ENCODE measurements at regions not wholly inside any gene's neighbourhood (a gene's known extent, or its start where the extent isn't known, plus 50 kb on each side); places are given as distances from the start of the nearest gene placed in this dataset.

DNA sequence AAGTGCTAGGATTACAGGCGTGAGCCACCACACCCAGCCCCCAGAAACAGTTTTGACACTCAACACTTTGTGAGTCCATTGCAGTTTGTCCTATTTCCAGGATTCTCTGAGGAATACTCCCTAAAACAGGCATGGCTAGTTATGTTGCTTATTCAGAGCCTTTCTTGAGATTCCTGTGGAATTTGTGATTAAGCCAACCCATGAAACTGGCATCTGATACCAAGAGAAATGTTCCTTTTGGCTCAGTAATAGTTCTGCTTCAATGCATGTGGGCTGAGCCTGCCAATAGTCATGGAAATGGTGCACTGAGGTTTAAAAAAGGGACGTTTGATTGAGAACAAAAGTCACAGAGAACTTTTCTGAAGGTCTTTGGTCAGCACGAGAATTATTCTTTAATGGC is 241.7 kb downstream of the PPP1R2C start:
- DNase-seq (no peak), FAIRE-seq (no peak)
- H3K9ac ChIP-seq (ENCODE audit: low read length in 3 of 3): no peak overlapping the region
- no peak overlapping the region for H3K4me3 ChIP-seq (ENCODE audit: low read length in 3 of 3)
- H3K27ac ChIP-seq (ENCODE audit: low read depth in 2 of 2, low read length in 2 of 2): no peak overlapping the region
- intact Hi-C loops (cut with DNase I): no loop called here
- H3K4me1 ChIP-seq (ENCODE audit: control insufficient read depth in 2 of 3, insufficient read depth in 2 of 3, low read depth in 1 of 3, low read length in 3 of 3): no peaks in the 10 kb centered on the region
- TF ChIP-seq, protein P1, sequence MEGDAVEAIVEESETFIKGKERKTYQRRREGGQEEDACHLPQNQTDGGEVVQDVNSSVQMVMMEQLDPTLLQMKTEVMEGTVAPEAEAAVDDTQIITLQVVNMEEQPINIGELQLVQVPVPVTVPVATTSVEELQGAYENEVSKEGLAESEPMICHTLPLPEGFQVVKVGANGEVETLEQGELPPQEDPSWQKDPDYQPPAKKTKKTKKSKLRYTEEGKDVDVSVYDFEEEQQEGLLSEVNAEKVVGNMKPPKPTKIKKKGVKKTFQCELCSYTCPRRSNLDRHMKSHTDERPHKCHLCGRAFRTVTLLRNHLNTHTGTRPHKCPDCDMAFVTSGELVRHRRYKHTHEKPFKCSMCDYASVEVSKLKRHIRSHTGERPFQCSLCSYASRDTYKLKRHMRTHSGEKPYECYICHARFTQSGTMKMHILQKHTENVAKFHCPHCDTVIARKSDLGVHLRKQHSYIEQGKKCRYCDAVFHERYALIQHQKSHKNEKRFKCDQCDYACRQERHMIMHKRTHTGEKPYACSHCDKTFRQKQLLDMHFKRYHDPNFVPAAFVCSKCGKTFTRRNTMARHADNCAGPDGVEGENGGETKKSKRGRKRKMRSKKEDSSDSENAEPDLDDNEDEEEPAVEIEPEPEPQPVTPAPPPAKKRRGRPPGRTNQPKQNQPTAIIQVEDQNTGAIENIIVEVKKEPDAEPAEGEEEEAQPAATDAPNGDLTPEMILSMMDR (IDR thresholded peaks at IDR 0.05; ENCODE audit: borderline replicate concordance, extremely low read depth, insufficient read depth): no peak
- no peaks in the 10 kb centered on the region for H3K27me3 ChIP-seq (ENCODE audit: control insufficient read depth, insufficient read depth, low read length)
- H3K36me3 ChIP-seq (ENCODE audit: control insufficient read depth in 2 of 3, insufficient read depth in 3 of 3, low read length in 3 of 3): no peaks in the 10 kb centered on the region
- no peaks in the 10 kb centered on the region for H3K9me3 ChIP-seq (ENCODE audit: control insufficient read depth in 2 of 3, insufficient read depth in 1 of 3, low read length in 3 of 3)

DNA sequence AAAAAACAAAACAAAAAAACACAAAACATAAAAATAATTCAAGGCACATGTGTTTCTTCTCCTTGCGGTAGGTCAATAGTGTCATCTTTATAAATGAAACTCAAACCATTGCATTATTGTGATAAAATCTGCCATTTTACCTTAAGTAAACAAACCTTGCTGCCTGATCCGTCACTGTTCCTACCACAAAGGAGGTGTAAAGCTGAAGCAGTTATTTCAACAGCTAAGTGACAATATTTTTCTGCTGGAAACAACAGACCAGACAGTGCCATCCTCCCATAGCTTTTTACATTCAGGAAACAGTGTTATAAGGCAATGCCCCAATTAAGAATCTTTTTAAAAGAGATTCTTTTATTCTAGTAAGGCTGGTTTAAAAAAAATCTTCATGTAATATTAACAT is 242.7 kb downstream of the PPP1R2C start:
- Histone ChIP-seq H3K36me3 (ENCODE audit: control insufficient read depth in 2 of 3, insufficient read depth in 3 of 3, low read length in 3 of 3) (no peaks in the 10 kb centered on the region), H3K27me3 (ENCODE audit: control insufficient read depth, insufficient read depth, low read length) (no peaks in the 10 kb centered on the region), H3K9me3 (ENCODE audit: control insufficient read depth in 2 of 3, insufficient read depth in 1 of 3, low read length in 3 of 3) (no peaks in the 10 kb centered on the region), H3K9ac (ENCODE audit: low read length in 3 of 3) (no peak overlapping the region), H3K4me3 (ENCODE audit: low read length in 3 of 3) (no peak overlapping the region), H3K4me1 (ENCODE audit: control insufficient read depth in 2 of 3, insufficient read depth in 2 of 3, low read depth in 1 of 3, low read length in 3 of 3) (no peaks in the 10 kb centered on the region), H3K27ac (ENCODE audit: low read depth in 2 of 2, low read length in 2 of 2) (no peak overlapping the region)
- intact Hi-C loops (cut with DNase I): no loop called here
- FAIRE-seq (no peak), DNase-seq (no peak)
- TF ChIP-seq, protein P1 (IDR thresholded peaks at IDR 0.05; ENCODE audit: borderline replicate concordance, extremely low read depth, insufficient read depth): no peak

DNA sequence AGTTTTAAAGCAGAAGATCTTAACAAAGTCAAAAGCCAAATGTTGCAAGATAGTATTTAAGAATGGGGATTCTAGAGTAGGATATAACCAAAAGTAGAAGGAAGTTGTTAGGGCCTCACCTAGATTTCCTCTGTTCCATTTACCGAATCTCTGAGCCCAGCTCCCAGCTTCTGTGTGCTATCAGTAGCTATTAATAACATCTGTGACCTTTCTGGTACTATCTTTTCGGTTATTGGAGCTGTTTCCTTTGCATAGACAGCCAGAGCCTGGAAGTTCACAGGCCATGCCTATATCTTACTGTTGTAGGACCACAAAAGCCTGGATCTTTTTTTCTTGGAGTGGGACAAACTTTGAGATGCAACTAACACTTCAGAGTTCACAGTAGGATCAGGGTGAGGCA is 244.2 kb downstream of the PPP1R2C start:
- H3K4me1 ChIP-seq (ENCODE audit: control insufficient read depth in 2 of 3, insufficient read depth in 2 of 3, low read depth in 1 of 3, low read length in 3 of 3): no peaks in the 10 kb centered on the region
- no peaks in the 10 kb centered on the region for H3K27me3 ChIP-seq (ENCODE audit: control insufficient read depth, insufficient read depth, low read length)
- intact Hi-C loops (cut with DNase I): no loop called here
- FAIRE-seq: no peak
- no peak overlapping the region for H3K27ac ChIP-seq (ENCODE audit: low read depth in 2 of 2, low read length in 2 of 2)
- no peaks in the 10 kb centered on the region for H3K36me3 ChIP-seq (ENCODE audit: control insufficient read depth in 2 of 3, insufficient read depth in 3 of 3, low read length in 3 of 3)
- no peak overlapping the region for H3K9ac ChIP-seq (ENCODE audit: low read length in 3 of 3)
- no peaks in the 10 kb centered on the region for H3K9me3 ChIP-seq (ENCODE audit: control insufficient read depth in 2 of 3, insufficient read depth in 1 of 3, low read length in 3 of 3)
- DNase-seq: no peak
- TF ChIP-seq, protein P1 (IDR thresholded peaks at IDR 0.05; ENCODE audit: borderline replicate concordance, extremely low read depth, insufficient read depth): no peak
- H3K4me3 ChIP-seq (ENCODE audit: low read length in 3 of 3): no peak overlapping the region

DNA sequence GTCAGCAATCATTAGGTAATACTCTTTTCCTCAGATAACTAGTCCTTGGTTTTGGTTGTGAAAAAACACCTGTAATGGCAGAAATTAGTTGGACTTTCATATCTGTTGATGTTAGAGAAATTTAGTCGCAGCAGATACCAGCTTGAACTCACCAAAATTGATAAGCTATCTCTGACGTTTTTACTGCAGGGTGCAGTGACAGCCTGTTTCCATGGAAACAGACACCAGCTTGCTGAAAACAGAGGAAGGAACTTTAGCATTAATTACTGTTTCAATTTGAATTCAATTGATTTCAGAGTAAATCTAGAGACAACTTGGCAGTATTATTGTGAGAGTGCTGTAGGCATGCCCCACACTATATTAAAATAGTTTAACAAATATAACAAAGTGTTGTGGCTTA is 246.5 kb downstream of the PPP1R2C start:
- Histone ChIP-seq H3K36me3 (ENCODE audit: control insufficient read depth in 2 of 3, insufficient read depth in 3 of 3, low read length in 3 of 3) (no peaks in the 10 kb centered on the region), H3K9me3 (ENCODE audit: control insufficient read depth in 2 of 3, insufficient read depth in 1 of 3, low read length in 3 of 3) (no peaks in the 10 kb centered on the region), H3K9ac (ENCODE audit: low read length in 3 of 3) (no peak overlapping the region), H3K27ac (ENCODE audit: low read depth in 2 of 2, low read length in 2 of 2) (no peak overlapping the region), H3K4me3 (ENCODE audit: low read length in 3 of 3) (no peak overlapping the region), H3K27me3 (ENCODE audit: control insufficient read depth, insufficient read depth, low read length) (no peaks in the 10 kb centered on the region), H3K4me1 (ENCODE audit: control insufficient read depth in 2 of 3, insufficient read depth in 2 of 3, low read depth in 1 of 3, low read length in 3 of 3) (no peaks in the 10 kb centered on the region)
- TF ChIP-seq, protein P1 (IDR thresholded peaks at IDR 0.05; ENCODE audit: borderline replicate concordance, extremely low read depth, insufficient read depth): no peak
- no peak for FAIRE-seq
- intact Hi-C loops (cut with DNase I): no loop called here
- peak in 1 of 5 donors; percentile 10 for DNase-seq
